HUES6 (cell line): ENCODE measurements at regions not wholly inside any gene's neighbourhood (a gene's known extent, or its start where the extent isn't known, plus 50 kb on each side); places are given as distances from the start of the nearest gene placed in this dataset.
"Not testable (repeated sequence)": the region's sequence is repeated elsewhere in the genome, so short reads cannot be mapped to it uniquely, and the experiment has no call there.

Experiments
- H3K27ac ChIP-seq: 2 replicates; pipeline ENCODE4 v1.7.0; 2013; ENCODE audit warnings: low read depth, mild to moderate bottlenecking, low read length, inconsistent platforms
- H3K27me3 ChIP-seq: 2 replicates; pipeline ENCODE4 v1.6.1; 2013; ENCODE audit warnings: low read length; ENCODE audit not compliant: control insufficient read depth, insufficient read depth
- H3K36me3 ChIP-seq: 2 replicates; pipeline ENCODE4 v1.6.1; 2013; ENCODE audit warnings: low read length; ENCODE audit not compliant: control insufficient read depth, insufficient read depth
- H3K4me1 ChIP-seq: 2 replicates; pipeline ENCODE4 v1.6.1; 2013; ENCODE audit warnings: low read length; ENCODE audit not compliant: control insufficient read depth, insufficient read depth
- H3K4me3 ChIP-seq: 2 replicates; pipeline ENCODE4 v1.5.1; 2013; ENCODE audit warnings: low read depth, low read length
- H3K9ac ChIP-seq: one replicate; pipeline ENCODE4 v1.6.1; 2013; ENCODE audit warnings: mild to moderate bottlenecking, low read length
- H3K9me3 ChIP-seq: 2 replicates; pipeline ENCODE4 v1.6.1; 2013; ENCODE audit warnings: low read depth, low read length; ENCODE audit not compliant: control insufficient read depth, insufficient read depth

- H3K27ac ChIP-seq: no peak overlapping the region
- no peaks in the 10 kb centered on the region for H3K36me3 ChIP-seq
- peaks cover 33% of the 10 kb centered on the region; the same call in 1 of the 2 replicates for H3K9me3 ChIP-seq
Observed at GRCh38 chr15:20409247-20409646, 132.4 kb downstream of the GOLGA6L6 start.

GRCh38 chr15:20407553-20407952 lies 134.0 kb downstream of the GOLGA6L6 start:
- H3K36me3 ChIP-seq: no peaks in the 10 kb centered on the region
- H3K9me3 ChIP-seq: peaks cover 33% of the 10 kb centered on the region; the same call in 1 of the 2 replicates
- no peak overlapping the region for H3K27ac ChIP-seq
- no peak overlapping the region for H3K9ac ChIP-seq
- H3K4me3 ChIP-seq: no peak overlapping the region
- peaks cover 3% of the 10 kb centered on the region; the same call in 1 of the 2 replicates for H3K27me3 ChIP-seq
- no peaks in the 10 kb centered on the region for H3K4me1 ChIP-seq

More at GRCh38 chr15:20409247-20409646, 132.4 kb downstream of the GOLGA6L6 start:
- Histone ChIP-seq H3K9ac (no peak overlapping the region), H3K4me3 (no peak overlapping the region), H3K27me3 (peaks cover 3% of the 10 kb centered on the region; the same call in 1 of the 2 replicates), H3K4me1 (no peaks in the 10 kb centered on the region)

DNA sequence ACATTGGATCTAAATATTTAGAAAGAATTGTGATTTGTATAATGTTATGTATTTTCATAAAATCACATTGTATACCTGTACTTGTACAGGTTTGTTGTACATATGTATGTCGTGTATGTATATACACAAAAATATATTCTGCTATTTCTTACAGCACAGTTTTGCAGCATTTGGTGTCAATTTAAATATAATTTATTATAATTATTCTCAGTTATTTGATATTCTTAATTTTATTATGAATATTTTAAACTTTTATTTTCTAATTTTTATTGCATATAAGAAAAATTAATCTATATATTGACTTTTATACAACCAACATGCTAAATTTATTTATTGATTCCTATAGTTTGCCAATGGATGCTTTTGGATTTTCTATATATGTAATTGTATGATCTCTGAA lies 137.0 kb downstream of the GOLGA6L6 start:
- not testable (repeated sequence) for H3K27me3 ChIP-seq, H3K9ac ChIP-seq, H3K4me1 ChIP-seq, H3K36me3 ChIP-seq, H3K27ac ChIP-seq, H3K4me3 ChIP-seq
- peaks cover 43% of the 10 kb centered on the region; the same call in 1 of the 2 replicates for H3K9me3 ChIP-seq

DNA sequence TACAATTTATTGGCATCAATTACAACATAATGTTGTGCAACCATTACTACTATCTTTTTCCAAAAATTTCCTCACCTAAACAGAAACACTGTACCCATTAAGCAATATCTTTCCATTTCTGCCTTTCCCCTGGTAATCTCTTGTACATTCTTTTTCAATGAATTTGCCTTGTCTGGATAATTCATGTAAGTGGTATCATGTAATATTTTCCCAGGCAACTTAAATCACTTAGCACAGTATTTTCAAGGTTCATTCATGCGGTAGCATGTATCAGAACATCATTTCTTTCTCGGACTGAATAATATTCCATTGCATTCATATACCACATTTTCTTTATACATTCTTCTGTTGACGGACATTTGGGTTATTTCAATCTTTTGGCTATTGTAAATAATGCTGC lies 139.0 kb downstream of the GOLGA6L6 start:
- H3K27ac ChIP-seq, H3K9ac ChIP-seq, H3K4me3 ChIP-seq, H3K36me3 ChIP-seq, H3K27me3 ChIP-seq, H3K4me1 ChIP-seq: not testable (repeated sequence)
- H3K9me3 ChIP-seq: peaks cover 44% of the 10 kb centered on the region; the same call in 1 of the 2 replicates

DNA sequence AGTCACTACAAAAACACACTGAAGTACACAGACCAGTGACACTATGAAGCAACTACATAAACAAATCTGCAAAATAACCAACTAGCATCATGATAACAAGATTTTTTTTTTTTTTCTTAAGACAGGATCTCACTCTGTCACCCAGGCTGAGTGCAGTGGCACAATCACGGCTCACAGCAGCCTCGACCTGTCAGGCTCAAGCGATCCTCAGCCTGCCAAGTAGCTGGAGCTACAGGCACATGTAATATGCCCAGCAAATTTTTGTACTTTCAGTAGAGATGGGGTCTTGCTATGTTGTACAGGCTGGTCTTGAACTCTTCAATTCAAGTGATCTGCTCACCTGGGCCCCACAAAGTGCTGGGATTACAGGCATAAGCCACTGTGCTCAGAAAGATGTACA lies 140.5 kb downstream of the GOLGA6L6 start:
- not testable (repeated sequence) for H3K4me3 ChIP-seq, H3K27ac ChIP-seq, H3K27me3 ChIP-seq, H3K4me1 ChIP-seq, H3K36me3 ChIP-seq, H3K9ac ChIP-seq
- peaks cover 39% of the 10 kb centered on the region; the same call in 1 of the 2 replicates for H3K9me3 ChIP-seq

DNA sequence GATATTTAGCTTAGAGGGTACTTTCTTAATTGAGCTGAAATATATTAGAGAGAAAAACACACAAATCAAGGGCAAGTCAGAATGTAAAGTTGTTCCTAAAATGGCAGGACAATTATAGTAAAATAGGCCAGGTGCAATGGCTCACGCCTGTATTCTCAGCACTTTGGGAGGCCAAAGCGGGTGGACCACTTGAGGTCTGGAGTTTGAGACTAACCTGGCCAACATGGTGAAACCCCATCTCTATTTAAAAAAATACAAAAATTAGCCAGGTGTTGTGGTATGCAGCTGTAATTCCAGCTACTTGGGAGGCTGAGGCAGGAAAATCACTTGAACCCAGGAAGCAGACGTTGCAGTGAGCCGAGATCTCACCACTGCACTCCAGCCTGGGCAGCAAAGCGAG lies 142.9 kb downstream of the GOLGA6L6 start:
- H3K36me3 ChIP-seq, H3K4me3 ChIP-seq, H3K27me3 ChIP-seq, H3K27ac ChIP-seq, H3K4me1 ChIP-seq, H3K9ac ChIP-seq: not testable (repeated sequence)
- peaks cover 37% of the 10 kb centered on the region; the same call in 1 of the 2 replicates for H3K9me3 ChIP-seq

DNA sequence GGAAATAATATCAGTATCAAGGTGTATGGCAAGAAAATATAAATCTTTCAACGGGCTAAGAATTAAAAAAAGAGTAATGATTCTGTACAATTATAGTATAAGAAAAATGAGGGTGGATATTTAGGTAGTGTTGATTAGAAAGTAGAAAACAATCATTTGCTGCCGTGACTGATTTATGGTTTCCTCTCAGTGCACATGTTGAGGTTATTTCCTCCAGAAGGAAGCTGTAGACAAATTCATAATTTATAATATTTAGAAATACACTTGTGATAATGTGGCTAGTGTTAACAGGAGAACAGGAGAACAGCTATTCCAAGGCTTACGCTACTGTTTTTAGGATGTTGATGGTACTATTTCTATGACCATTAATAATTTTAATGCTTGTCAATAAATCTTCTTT lies 153.4 kb downstream of the GOLGA6L6 start:
- not testable (repeated sequence) for H3K27me3 ChIP-seq, H3K27ac ChIP-seq, H3K4me3 ChIP-seq, H3K36me3 ChIP-seq, H3K9ac ChIP-seq, H3K4me1 ChIP-seq
- peaks cover 46% of the 10 kb centered on the region for H3K9me3 ChIP-seq

- no peaks in the 10 kb centered on the region for H3K36me3 ChIP-seq
- no peaks in the 10 kb centered on the region for H3K4me1 ChIP-seq
- H3K4me3 ChIP-seq: no peak overlapping the region
- no peaks in the 10 kb centered on the region for H3K27me3 ChIP-seq
- H3K9ac ChIP-seq: no peak overlapping the region
- peaks cover 52% of the 10 kb centered on the region for H3K9me3 ChIP-seq
- no peak overlapping the region for H3K27ac ChIP-seq
Observed at GRCh38 chr15:20386198-20386597, 155.4 kb downstream of the GOLGA6L6 start.

- H3K27ac ChIP-seq, H3K9ac ChIP-seq, H3K27me3 ChIP-seq, H3K4me3 ChIP-seq, H3K36me3 ChIP-seq, H3K4me1 ChIP-seq: not testable (repeated sequence)
- peaks cover 36% of the 10 kb centered on the region; the same call in 1 of the 2 replicates for H3K9me3 ChIP-seq
Observed at GRCh38 chr15:20380199-20380598, 161.4 kb downstream of the GOLGA6L6 start.

DNA sequence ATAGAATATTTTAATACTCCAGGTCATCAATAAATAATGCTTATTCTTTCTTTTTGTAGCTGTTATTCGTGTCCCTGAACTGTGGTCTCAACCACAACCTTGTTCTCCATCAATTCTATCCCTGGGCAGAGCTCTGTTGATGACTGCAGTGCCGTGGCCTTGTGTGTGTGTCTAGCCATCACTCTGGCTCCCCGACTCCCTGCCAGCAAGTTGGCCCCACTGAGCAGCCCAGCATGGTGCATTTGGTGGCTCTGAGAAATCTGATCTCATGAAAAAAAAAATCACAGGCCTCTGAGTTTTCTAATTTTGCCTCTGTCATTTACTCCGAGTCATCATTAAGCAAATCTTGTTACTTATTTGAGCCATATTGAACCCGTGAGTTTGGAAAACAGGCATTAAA lies 164.7 kb downstream of the GOLGA6L6 start:
- Histone ChIP-seq H3K4me3 (no peak overlapping the region), H3K9ac (no peak overlapping the region), H3K36me3 (no peaks in the 10 kb centered on the region), H3K4me1 (no peaks in the 10 kb centered on the region), H3K27ac (no peak overlapping the region), H3K27me3 (no peaks in the 10 kb centered on the region), H3K9me3 (peaks cover 38% of the 10 kb centered on the region; the same call in 1 of the 2 replicates)

- not testable (repeated sequence) for H3K27ac ChIP-seq, H3K4me1 ChIP-seq, H3K36me3 ChIP-seq, H3K4me3 ChIP-seq, H3K9ac ChIP-seq, H3K27me3 ChIP-seq
- peaks cover 28% of the 10 kb centered on the region; the same call in 1 of the 2 replicates for H3K9me3 ChIP-seq
Observed at GRCh38 chr15:20372416-20372815, 169.2 kb downstream of the GOLGA6L6 start.

DNA sequence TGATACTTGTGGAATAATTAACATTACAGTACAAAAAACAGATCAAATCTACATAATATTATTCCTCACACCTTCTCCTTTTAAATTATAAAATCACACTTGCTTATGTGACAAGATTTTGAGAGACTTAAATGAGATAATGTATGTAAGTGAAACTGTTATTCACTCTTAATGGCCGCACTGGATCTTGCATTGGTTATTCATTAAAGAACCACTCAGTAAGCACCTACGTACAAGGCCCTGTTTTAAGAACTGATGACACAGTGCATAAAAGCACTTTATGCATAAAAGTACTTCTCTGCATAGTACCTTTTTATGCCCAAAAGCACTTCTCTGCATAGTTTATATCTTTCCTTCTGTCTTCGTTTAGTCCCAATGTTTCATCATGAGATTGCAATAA lies 172.1 kb downstream of the GOLGA6L6 start:
- no peak overlapping the region for H3K27ac ChIP-seq
- H3K9me3 ChIP-seq: peaks cover 36% of the 10 kb centered on the region; the same call in 1 of the 2 replicates
- no peak overlapping the region for H3K4me3 ChIP-seq
- H3K36me3 ChIP-seq: no peaks in the 10 kb centered on the region
- no peaks in the 10 kb centered on the region for H3K27me3 ChIP-seq
- H3K9ac ChIP-seq: no peak overlapping the region
- no peaks in the 10 kb centered on the region for H3K4me1 ChIP-seq
